ENCODE measurements at regions not wholly inside any gene's neighbourhood (a gene's known extent, or its start where the extent isn't known, plus 50 kb on each side); places are given as distances from the start of the nearest gene placed in this dataset.

GRCh38 chr3:102830415-102830814 lies 395.6 kb downstream of the ZPLD1 start:
- Histone ChIP-seq H2BK120ac (replicated peaks; ENCODE audit: low read depth, low read length) (no peak overlapping the region), H3K18ac (ENCODE audit: extremely low read depth, low read length) (no peak overlapping the region), H4K8ac (ENCODE audit: extremely low read depth, insufficient read depth, low read length) (no peak overlapping the region), H4K20me1 (replicated peaks in 1 of 2; ENCODE audit: control insufficient read depth in 1 of 2, insufficient read depth in 2 of 2, low read length in 2 of 2) (no peaks in the 10 kb centered on the region), H3K79me1 (ENCODE audit: low read depth, low read length) (no peaks in the 10 kb centered on the region), H2BK5ac (ENCODE audit: low read depth, low read length) (no peak overlapping the region), H2AFZ (ENCODE audit: low read length) (no peak overlapping the region), H3K4me2 (ENCODE audit: insufficient read depth in 1 of 2, low read depth in 2 of 2, low read length in 2 of 2) (no peak overlapping the region), H3K56ac (replicated peaks; ENCODE audit: insufficient read length, low read depth, low read length) (no peak overlapping the region), H3K27ac (ENCODE audit: low read depth, low read length) (no peak overlapping the region), H2BK15ac (ENCODE audit: low read length) (no peak overlapping the region), H3K9ac (replicated peaks in 1 of 4; ENCODE audit: extremely low read depth in 1 of 4, low read depth in 3 of 4, low read length in 3 of 4) (no peak overlapping the region), H3K14ac (ENCODE audit: insufficient read length) (no peak overlapping the region), H3K79me2 (ENCODE audit: control insufficient read depth in 1 of 2, insufficient read depth in 2 of 2, low read length in 2 of 2) (no peaks in the 10 kb centered on the region), H4K91ac (replicated peaks; ENCODE audit: insufficient read length, low read length) (no peak overlapping the region), H3K36me3 (ENCODE audit: control insufficient read depth in 2 of 4, insufficient read depth in 4 of 4, low read length in 3 of 4) (no peaks in the 10 kb centered on the region), H4K5ac (ENCODE audit: insufficient read length, low read depth, low read length) (no peak overlapping the region), H3K23me2 (ENCODE audit: low read depth, low read length) (no peaks in the 10 kb centered on the region), H2BK12ac (ENCODE audit: low read depth, low read length) (no peak overlapping the region), H2BK20ac (ENCODE audit: low read length) (no peak overlapping the region), H3K4me1 (replicated peaks in 1 of 4; ENCODE audit: control insufficient read depth in 3 of 4, insufficient read depth in 4 of 4, low read length in 3 of 4) (no peaks in the 10 kb centered on the region), H3K27me3 (replicated peaks in 1 of 4; ENCODE audit: control insufficient read depth in 3 of 4, extremely low read depth in 1 of 4, insufficient read depth in 3 of 4, low read length in 3 of 4) (no peaks in the 10 kb centered on the region), H3K4me3 (ENCODE audit: extremely low read depth in 1 of 4, insufficient read depth in 2 of 4, low read depth in 3 of 4, low read length in 4 of 4) (no peak overlapping the region), H3K23ac (ENCODE audit: insufficient read length) (no peak overlapping the region), H3K9me3 (ENCODE audit: insufficient read depth in 2 of 2, low read depth in 1 of 2, low read length in 1 of 2) (no peaks in the 10 kb centered on the region), H3K4ac (replicated peaks; ENCODE audit: insufficient read length, low read depth, low read length) (no peak overlapping the region), H2AK5ac (ENCODE audit: low read depth, low read length) (no peak overlapping the region)
- DNase-seq (ENCODE audit: low read depth in 1 of 2, low spot score in 2 of 2) (no peak), FAIRE-seq (no peak)
- ChIA-PET CTCF (ENCODE audit: partially characterized antibody) (no interaction called here), POLR2A (ENCODE audit: partially characterized antibody) (no interaction called here)
- 96% methylated on average over 4 of the region's 4 CpGs; no CpG with 5 or more reads in 1 of the 2 experiments for WGBS, 2 experiments (ENCODE audit: extremely low coverage in 1 of 2, insufficient coverage in 1 of 2, insufficient read length in 1 of 2, insufficient replicate concordance in 2 of 2, low coverage in 1 of 2, low lambda C conversion rate in 2 of 2, missing lambda C conversion rate in 1 of 2)
- TF ChIP-seq CREB1 (IDR thresholded peaks at IDR 0.05) (no peak), RBBP5 (IDR thresholded peaks at IDR 0.05; ENCODE audit: borderline replicate concordance, low read depth, low read length) (no peak), RXRA (IDR thresholded peaks at IDR 0.05; ENCODE audit: insufficient read depth, low read depth, low read length) (no peak), SIN3A (conservative IDR thresholded peaks at IDR 0.05 in 1 of 2, IDR thresholded peaks at IDR 0.05 in 1 of 2; ENCODE audit: low read depth in 1 of 2, low read length in 2 of 2) (no peak), KDM5A (IDR thresholded peaks at IDR 0.05; ENCODE audit: low read length) (no peak), NRF1 (IDR thresholded peaks at IDR 0.05; ENCODE audit: low read depth, low read length) (no peak), NANOG (IDR thresholded peaks at IDR 0.05; ENCODE audit: insufficient read depth, low read depth, low read length, poor library complexity, severe bottlenecking) (no peak), CBX5 (IDR thresholded peaks at IDR 0.05; ENCODE audit: low read depth, low read length) (no peak), CTBP2 (IDR thresholded peaks at IDR 0.05; ENCODE audit: borderline replicate concordance, insufficient read depth, insufficient read length, low read length) (no peak), MAFK (IDR thresholded peaks at IDR 0.05; ENCODE audit: low read depth, low read length) (no peak), POLR2A (IDR thresholded peaks at IDR 0.05; ENCODE audit: control extremely low read depth in 1 of 2, low read depth in 2 of 2, low read length in 2 of 2) (no peak), SUZ12 (IDR thresholded peaks at IDR 0.05; ENCODE audit: low read length) (no peak), KDM1A (IDR thresholded peaks at IDR 0.05; ENCODE audit: borderline replicate concordance, low read length) (no peak)
- TF ChIP-seq, protein P1, sequence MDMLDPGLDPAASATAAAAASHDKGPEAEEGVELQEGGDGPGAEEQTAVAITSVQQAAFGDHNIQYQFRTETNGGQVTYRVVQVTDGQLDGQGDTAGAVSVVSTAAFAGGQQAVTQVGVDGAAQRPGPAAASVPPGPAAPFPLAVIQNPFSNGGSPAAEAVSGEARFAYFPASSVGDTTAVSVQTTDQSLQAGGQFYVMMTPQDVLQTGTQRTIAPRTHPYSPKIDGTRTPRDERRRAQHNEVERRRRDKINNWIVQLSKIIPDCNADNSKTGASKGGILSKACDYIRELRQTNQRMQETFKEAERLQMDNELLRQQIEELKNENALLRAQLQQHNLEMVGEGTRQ (IDR thresholded peaks at IDR 0.05; ENCODE audit: low read length): no peak
